ENCODE measurements at regions not wholly inside any gene's neighbourhood (a gene's known extent, or its start where the extent isn't known, plus 50 kb on each side); places are given as distances from the start of the nearest gene placed in this dataset.

DNA sequence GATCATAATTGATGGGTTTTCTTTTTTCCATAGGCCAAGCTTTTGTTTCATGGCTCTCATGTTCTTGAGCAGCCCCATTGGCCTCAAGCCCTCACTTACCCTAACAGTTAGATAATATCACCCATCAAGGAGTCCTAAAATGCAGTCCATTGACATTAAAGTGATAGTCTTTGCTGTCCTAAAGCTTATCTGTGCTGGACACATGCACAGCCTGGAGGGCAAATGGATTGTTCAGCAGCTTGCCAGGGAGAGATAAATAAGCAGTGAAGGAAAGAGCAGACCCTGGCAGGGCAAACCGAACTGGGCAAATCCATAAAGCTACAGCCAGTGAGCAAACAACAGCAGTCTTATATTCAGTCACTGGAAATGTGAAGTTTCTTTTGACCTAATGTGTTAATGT lies 199.6 kb upstream of the MID1 start:
- peak; percentile 48 for DNase-seq

DNA sequence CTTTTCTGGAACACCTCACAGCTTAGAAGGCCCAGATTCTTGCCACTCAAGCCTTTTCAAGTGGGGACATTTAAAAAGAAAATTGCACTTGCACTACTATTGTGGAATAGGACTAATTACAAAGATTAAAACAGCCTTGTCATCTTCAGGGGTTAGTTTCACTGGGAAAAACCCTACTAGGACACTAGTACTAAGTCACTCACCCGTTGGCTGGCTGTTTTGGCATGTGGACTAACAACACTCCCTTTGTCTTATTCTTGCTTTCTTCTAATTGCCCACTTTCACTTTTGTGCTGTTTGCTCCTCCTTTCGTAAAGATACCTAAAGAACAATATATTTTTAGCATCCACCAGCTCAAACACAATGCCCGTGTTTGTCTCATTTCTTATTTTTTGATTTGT lies 200.9 kb upstream of the MID1 start:
- no peak for DNase-seq

DNA sequence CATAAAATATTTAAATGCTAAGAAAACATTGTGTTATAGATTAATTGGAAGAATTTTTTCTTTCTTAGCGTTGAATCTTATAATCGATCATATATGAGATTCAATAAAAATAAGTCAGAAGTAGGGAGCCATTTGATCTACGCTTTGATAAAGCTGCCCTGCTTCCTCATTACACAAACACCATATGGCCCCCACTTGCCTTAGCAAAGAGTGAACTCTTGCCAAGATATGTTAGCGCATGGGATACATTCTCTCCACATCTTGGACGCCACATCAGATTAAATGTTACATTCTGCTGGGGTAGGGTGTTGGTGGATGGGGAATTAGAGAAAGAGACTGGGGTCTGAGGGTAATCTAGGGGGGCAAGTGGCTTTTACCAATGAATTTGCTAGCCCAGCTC lies 207.7 kb upstream of the MID1 start:
- peak; percentile 68 for DNase-seq

DNA sequence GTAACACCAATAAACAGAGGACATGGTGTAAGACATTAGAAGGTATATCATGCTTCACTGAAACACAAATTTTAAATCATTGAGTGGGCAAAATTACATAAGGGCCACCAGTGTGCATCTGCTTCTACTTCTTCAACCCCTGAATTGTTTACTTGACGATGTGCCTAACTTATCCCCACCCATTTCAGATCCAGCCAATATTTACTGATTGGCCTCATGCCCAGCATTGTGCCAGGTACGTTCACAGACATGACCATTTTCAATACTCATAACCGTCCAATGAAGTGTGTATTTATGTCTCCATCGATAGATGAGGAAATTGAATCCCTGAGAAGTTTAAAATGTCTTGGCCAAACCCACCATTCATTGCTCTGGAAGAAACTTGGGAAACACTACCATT lies 208.3 kb upstream of the MID1 start:
- DNase-seq, result peak; percentile 82

DNA sequence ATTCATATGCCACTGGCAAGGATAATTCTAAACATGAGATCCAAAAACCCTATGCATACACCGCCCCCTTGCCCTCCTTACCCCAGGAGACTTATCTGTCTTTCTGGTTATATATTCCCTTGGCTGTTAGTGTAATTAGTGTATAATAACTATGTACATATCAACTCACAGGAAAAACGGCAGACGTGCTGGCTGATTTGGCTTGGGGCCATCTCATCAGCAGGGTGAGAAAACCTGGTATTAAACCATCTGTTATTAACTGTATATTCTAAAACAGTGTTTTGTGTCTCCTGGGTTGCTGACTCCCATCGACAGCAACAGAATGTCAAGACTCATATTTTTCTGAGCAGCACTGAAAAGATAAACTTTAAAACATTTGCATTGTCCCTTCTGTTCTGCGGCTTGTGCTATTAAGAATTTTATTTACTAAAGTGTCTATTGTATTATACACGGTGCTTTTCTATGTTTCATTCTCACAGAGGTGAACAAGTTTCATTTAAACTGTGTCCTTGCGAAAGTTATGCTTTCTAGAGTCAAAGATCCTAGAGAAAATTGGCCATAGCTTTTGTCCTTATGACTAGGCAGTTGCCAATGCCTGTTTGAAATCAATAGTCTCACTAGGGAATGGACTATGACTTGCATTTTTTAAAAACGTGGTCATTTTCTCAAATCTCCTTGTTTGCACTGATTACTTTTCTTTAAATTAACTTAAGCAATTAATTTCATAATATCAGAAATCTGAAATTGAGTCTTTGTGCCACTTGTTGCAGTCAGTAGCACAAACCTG lies 211.5 kb upstream of the MID1 start:
- DNase-seq, result peak; percentile 93

DNA sequence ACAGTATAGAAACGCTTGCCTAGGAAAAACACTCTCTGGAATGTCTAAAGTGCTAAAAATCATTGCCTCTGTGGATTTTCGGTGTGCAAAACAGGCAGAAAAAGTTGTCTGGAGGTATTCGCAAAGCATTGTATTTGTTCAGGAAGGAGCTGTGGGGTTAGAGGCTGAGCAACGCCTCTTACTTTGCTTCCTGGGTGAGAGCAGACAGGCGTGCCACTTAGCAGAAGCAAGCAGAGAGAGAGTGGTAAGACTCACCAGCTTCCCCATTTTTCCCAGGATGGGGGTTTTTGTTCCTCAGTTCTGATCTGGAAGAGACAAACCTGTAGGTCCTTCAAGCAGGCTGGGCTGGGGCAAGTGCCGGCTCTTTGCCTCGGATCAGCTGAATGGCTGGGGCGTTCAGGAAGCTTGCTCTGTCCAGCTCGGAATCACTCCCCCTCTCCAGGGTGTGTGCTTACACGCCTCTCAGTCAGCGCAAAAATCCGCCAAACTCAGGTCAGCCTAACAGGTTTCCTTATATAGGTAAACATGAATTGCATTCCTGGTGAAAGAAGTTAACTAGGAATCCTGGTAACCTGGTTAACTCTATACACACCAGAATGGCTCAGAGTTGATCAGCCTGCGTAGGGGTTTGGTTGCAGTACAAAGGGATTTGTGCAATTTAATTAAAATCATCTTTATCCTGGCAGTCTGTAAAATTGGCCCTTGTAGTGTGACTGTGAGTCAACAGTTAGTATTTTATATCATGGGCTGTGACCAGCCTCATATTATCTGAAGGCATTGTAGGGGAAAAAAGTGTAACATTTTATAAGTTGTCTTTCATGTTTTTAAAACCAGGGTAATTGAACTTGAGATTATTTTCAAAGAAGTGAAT lies 213.1 kb upstream of the MID1 start:
- peak; percentile 75 for DNase-seq

DNA sequence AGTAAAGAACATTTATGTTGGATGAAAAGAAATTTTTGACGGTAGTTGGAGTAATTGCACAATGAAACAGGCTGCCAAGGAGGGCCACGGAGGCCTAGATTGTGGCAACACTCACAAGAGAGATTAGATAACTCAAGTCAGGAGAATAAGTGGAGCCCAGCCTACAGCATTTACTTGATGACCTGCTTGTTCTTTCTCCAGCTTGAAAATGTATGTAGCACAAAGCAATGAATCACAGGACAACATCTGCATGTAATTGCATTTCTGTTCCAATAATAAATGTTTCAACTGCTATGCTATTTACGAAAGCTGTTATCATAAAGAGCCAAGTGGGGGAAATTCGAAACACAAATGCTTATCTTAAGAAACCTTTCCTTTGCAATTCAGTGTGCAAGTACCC lies 221.2 kb upstream of the MID1 start:
- no peak for DNase-seq

DNA sequence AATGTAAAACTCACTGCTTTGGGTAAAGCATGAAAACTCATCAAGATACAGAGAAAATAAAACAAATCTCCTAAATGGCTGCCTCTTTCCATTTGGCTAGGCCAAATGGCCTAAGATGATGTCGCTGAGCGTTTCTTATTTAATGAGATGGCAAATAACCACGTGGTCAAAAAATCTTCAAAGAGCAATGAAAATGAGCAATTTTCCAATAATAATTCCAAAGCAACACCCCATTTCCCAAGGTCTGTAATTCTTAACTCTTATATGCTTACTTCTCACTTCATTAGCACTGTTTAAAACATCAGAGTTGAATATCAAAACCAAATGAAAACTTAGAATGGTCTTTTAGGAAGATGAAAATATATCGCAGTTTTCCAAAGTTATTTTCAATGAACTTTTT lies 222.3 kb upstream of the MID1 start:
- no peak for DNase-seq

DNA sequence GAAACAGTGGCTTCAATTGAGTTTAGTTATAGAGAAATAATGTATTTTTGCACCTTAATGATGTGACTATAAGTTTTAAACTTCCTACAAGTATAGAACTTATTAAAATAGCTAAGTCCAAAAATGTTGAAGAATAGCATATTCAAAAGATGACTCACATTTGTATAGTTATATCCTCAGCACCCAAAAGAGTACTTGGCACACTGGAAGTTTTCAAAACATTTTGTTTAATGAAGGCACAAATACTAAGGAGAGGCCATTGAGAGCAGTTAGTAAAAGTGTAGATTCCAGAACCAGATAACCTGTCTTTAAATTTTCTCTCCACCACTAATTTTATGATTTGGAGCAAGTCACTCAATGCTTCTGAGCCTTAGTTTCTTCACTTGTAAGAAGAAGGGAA lies 226.9 kb upstream of the MID1 start:
- no peak for DNase-seq

DNA sequence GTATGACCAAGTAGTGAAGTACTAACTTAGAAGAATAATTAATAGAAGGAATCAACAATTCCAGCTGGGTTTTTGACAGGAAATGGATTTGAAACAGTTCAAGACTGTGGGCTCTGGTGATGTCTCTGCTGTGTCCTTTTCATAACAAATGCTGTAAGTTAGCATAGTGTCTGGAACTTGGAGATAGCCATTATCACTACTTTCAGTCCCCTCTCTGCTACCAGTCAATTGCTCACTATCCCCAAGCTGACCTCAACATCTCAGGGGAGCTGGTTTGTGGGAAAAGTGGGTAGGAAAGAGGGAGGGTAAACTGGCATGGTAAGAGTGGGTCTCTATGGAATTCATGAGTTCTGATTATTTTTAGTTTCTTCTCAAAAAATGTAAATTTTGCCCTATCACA lies 231.4 kb upstream of the MID1 start:
- no peak for DNase-seq

DNA sequence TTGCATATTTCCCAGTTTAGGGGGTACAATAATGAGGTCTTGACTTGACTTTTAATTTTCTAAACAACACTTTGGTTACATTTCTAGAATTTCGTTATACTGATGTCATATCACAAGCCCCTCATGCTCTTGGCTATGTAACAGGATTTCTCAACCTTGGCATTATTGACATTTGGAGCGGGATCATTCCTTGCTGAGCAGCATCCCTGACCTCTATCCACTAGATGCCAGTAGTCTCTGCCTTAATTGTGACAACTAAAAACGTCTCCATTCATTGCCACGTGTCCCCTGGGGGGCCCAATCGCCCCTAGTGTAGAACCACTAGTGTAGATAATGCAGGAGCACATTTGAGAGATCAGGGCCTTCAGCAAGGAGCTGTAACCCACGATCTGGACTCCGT lies 234.2 kb upstream of the MID1 start:
- DNase-seq, result no peak

DNA sequence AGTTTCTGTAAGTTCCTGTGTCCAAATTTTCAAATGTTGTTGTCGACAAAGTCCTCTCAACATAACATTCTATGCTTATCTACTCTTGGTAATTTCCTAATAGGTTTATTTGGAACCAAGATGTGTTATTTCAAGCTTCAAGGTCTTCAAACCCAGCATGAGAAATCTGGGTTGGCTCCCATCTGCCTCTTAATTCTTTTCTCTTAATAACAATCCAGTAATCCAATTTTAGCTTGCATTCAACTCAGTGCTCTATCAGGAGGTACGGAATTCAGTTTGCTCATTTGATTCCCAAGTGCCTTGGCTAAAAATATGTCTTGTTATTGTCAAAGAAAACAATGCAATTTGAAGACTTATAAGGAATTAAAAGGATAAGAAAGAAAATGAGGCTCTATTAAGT lies 235.5 kb upstream of the MID1 start:
- DNase-seq, result no peak

DNA sequence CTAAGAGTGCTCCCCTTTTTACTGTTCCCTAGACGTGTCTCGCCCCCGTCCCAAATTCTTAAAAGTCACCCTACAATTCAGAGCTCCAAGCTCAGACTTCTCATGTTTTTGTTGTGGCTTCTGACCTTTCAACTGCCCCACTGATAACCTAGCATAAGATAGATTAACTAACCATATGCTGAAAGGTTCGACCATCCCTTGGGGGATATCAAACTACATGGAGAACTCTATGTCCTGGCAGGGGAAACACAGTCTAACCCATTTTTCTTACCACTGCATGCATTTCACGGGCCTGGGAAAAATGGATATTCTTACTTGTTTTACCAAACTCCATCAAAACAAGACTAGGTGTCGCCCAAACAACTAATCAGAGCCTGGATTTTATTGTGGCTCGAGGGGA lies 236.4 kb upstream of the MID1 start:
- DNase-seq, result no peak

DNA sequence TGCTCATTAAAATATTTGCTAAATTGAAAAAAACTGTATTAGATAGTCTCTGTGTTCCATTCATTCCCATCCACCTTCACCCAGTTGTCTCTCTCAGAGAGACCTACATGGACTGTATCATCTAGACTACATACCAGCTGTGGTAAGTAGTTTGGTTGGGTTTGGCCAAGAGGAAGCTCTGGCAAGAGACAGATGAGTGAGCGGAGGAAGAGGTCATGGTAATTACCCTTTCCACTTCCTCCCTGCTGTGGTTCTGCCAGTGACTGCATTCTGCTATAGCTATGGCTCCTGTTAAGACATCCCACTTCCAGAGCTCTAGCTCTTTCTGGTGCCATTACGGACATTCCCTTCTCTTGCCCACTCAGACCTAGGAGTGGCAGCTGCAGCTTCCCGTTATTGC lies 239.0 kb upstream of the MID1 start:
- DNase-seq, result no peak

DNA sequence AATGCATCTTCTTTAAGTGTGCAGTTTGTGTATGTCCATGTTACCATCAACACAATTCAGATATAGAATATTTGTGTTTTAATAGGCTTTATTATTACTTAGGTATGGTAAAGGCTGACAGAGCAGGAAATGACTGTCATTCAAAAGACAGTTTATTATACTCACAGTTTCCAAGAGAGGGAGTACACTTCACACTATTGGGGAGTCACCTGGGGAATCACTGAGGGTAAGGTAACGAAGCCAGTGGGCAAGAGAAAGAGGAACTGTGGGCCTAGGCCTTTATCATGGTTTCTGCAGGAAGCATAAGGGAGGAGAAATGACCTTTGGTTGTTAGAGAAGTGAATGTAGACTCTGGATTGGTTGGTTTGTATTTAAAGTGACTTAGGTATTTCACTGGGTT lies 235.1 kb upstream of the HCCS start:
- DNase-seq, result no peak

DNA sequence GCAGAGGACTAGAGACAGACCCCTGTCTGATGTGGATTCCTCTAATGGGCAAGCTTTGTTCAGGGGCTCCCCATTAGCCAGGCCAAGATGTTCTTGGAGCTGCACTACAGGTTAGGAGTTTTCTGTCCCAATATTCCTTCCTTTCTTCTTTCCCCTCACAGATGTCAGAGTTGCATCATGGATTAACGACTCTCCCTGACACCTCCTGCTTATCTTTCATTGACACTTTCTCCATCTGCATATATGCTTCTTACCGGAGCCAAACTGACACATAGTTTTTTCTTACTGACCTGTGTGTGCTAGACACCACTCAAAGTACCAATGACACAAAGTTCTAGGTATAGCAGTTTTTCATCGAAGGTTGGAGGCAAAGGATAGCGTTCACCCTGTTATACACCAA lies 228.6 kb upstream of the HCCS start:
- DNase-seq, result no peak

DNA sequence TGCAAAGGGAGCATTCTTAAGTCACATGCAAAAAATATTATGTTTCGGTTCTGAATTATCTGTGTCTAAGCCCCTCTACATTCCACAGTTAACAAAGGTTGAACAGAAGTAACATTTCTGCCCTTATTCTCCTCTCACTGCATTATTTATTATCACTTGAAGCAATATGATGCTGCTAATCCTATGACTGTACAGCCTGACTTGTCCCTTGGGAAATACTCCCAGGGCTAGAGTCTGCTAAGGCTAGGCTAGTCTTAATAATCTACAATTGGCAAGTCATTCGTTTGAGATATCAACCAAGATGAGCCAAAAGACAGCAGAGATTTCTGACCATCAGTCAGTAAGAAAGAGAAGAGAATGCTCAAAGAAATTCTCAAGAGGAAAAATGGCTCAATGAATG lies 226.9 kb upstream of the HCCS start:
- no peak for DNase-seq

DNA sequence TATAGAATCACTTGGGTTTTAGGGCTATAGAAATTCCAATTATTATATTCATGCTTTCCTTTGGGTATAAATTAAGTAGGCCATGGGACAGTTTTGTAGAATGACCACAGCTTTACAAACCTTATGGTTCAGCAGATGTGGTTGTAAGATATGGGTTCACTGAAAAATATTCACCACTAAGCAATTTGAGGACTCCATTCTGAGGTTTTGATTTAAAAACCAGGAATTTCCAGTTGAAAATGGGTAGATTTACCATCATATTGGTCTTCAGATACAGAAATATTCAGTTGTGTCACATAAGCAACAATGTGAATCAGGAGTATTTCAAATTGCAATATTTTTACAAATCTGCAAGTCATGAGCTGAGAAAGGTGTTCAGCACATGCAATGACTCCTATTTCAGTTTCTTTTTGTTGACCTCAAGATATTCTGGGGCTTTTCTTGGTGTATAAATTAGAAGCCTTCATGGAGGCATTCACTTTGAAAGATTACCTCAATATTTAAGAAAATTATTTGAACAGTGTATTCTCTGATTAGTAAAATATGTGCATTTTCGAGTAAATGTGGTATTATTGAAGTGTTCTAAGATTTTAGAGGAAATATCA lies 218.4 kb upstream of the HCCS start:
- no peak for DNase-seq

DNA sequence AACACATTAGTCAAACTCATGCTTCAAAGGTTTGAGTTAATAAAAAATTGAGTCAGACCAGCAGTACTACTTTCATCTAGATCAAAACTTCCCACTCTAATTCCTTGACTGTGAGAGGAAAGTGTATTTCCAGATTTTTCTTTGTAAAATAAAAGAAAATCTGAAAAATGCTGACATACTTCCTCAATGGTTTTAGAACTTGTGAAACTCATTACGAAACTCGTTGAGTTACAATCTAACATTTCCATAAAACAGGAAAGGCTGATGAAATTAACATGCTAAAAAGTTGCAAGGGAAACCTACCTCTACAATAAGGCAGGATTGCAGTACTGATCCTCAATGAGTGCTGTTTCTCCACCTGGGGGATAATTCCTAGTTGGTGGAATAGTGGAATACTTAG lies 217.8 kb upstream of the HCCS start:
- DNase-seq, result no peak

DNA sequence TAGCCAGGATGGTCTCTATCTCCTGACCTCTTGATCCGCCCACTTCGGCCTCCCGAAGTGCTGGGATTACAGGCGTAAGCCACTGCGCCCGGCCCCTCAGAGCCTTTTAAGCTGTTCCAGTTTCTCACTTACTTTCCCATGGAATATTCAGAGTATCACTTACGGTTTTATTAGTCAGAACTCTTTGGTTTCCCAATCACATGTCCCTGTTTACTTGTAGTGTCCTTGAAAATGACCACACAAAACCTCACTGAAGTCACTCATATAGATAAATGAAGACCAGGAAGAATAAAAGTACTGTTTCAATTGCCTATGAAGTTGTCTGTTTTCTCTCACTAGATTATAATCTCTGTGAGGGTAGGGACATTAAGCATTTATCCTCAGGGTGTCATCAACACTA lies 217.2 kb upstream of the HCCS start:
- DNase-seq, result no peak

DNA sequence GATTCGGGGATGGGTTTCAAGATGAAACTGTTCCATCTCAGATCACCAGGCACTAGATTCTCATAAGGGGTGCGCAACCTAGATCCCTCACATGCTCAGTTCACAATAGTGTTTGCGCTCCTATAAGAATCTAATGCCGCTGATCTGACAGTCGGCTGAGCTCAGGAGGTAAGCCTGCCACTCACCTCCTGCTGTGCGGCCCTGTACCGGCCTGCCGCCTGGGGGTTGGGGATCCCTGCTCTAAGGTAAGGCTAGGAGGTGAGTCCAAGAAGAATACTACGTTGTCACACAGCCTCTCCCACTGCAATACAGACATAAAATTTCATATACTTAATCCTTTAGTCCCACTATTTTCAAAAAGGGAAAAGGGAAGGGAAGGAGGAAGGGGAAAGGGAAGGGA lies 213.4 kb upstream of the HCCS start:
- no peak for DNase-seq

DNA sequence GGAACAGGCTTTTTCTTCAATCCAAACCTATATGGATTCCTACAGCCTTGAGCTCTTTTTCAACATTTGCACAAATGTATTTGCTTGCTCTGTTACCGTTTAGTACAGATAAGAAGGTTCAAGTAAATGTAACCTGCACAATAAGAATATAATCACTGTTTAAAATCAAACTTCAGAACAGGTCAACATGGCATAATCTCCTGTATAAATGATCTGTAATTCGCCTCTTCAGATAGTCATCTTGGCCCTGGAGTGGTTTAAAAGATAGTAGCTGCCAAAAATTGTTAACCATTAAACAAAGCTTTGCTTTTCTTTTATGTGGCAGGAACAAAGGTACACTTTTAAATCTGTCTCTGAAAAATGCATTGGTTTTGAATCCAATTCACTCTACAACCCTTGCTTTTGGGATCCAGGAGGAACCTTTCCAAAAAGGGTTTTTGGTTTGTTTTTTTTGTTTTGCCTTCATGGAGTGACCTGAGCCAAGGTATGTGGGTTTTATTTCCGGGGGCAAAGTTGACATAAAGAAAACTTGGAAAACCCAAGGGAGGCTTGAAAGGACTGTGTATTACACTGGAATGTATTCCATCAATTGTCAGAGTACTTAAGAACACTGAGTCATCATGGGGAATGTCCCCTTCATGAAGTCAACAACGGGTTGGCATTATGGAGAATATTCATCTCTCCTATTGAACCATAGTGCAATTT lies 210.4 kb upstream of the HCCS start:
- DNase-seq, result no peak

DNA sequence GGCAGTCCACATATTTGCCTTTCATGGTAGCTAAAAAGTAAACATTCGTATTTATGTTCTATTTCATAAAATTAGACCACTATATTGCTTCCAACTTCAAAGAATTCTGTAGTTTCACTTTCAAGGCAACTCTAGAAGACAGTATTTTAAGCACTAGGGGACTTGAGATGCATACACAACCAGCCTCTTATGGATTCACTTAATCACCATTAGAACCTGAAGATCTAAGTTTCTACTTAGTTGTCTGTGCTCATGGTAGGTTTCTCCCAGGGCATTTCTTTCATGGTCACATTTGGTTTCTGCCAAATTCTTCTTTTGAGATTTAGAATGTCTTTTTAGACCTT lies 209.9 kb upstream of the HCCS start:
- no peak for DNase-seq

DNA sequence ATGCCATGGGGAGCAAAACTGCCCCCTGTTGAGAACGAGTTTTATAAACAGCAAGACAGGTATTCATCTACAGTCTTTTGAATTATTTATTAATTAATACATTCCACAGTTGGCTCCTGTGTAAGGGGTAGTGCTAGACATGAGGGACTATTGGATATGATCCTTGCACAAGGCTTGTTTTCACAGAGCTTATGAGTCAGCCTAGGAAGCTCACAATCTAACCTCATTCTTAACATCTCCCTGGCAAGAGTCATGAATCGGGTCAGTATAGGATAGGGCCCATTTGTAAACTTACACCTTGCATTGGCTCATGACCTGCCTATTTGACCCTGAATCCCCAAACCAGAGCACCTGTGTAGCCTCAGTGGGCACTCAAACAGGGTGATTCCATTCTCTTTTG lies 209.1 kb upstream of the HCCS start:
- no peak for DNase-seq
